BLaER1 (cell line): ENCODE measurements at regions not wholly inside any gene's neighbourhood (a gene's known extent, or its start where the extent isn't known, plus 50 kb on each side); places are given as distances from the start of the nearest gene placed in this dataset.

ENCODE experiments used
- H3K27ac ChIP-seq: shearing (Covaris generic); formaldehyde crosslinking; 2 replicates; pipeline ENCODE4 v1.8.1; 2022
- H3K27me3 ChIP-seq: shearing (Covaris generic); formaldehyde crosslinking; 2 replicates; pipeline ENCODE4 v1.8.1; 2022
- H3K36me3 ChIP-seq: shearing (Covaris generic); formaldehyde crosslinking; 2 replicates; pipeline ENCODE4 v1.8.1; 2022
- H3K4me1 ChIP-seq: shearing (Covaris generic); formaldehyde crosslinking; 2 replicates; pipeline ENCODE4 v1.8.1; 2022
- H3K4me2 ChIP-seq: shearing (Covaris generic); formaldehyde crosslinking; 2 replicates; pipeline ENCODE4 v1.8.1; 2022
- H3K4me3 ChIP-seq: shearing (Covaris generic); formaldehyde crosslinking; 2 replicates; pipeline ENCODE4 v1.8.1; 2022
- H3K9ac ChIP-seq: shearing (Covaris generic); formaldehyde crosslinking; 2 replicates; pipeline ENCODE4 v1.8.1; 2022
- H3K9me3 ChIP-seq: shearing (Covaris generic); formaldehyde crosslinking; 2 replicates; pipeline ENCODE4 v1.8.1; 2022
- H4K20me1 ChIP-seq: shearing (Covaris generic); formaldehyde crosslinking; 2 replicates; pipeline ENCODE4 v1.8.1; 2022
- Cebpa-rat ChIP-seq: shearing (Covaris generic); IDR thresholded peaks from 2 replicates; pipeline ENCODE4 v1.8.1; 2022

DNA sequence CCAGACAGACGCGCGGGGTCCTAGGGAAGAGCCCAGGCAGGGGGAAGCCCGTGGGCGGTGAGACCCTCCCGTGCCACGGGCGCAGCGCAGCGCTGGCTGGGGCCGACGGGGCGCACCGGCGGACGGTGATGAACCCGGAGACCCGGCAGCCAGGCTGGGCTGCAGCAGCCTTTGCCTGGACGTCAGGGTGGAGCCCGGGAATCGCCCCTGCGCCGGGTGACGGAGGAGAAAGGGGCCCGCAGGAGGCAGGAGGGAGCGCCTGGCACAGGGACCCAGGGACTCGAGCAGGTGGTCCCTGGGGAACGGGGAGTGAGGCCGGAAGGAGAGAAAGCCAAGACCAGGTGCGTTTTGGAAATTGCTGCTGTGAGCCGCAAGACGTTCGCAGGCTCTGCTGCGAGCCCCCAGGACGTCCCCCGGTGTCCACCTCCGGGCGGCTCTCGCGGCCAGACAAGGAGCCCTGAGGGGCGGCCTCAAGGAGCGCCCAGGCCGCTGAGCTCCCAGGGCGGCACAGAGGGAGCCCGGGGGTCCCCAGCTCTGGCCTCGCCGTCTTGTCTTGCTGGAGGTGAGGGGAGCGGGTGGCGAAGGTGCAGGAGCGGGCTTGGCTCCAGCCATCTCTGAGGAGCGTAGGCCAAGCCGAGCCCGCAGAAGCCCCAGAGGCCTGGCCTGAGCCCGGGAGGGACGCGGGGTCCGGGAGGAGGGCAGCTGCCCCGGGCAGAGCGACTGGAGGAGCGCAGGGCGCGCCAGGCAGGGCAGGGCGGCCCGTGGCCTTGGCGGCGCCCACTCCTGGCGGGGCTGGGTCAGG, 191.2 kb upstream of the PDE10A start:
- Histone ChIP-seq H3K9me3 (no peaks in the 10 kb centered on the region), H4K20me1 (no peaks in the 10 kb centered on the region), H3K27ac (no peak overlapping the region), H3K36me3 (no peaks in the 10 kb centered on the region), H3K4me3 (no peak overlapping the region), H3K9ac (no peak overlapping the region), H3K4me2 (no peak overlapping the region), H3K27me3 (no peaks in the 10 kb centered on the region), H3K4me1 (no peaks in the 10 kb centered on the region)
- no peak for TF ChIP-seq Cebpa-rat

DNA sequence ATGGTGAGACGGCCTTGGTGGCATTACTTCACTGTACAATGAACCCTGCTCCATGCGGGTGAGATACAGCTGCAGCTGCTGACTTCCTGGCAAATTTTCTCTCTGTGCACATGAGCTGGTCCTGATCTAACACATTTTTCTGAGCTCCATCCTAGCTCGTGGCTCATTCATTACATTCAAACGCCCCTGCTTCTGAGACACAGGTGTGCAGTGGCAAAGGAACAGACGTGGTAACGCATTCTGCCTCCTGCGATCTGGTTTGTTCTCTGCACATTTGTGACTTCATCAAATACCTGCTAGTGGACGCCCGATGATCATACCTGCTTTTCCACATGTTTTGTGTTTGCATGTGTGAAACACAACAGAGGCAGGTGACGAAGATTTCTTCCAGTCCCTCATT, 189.6 kb upstream of the PDE10A start:
- H3K4me1 ChIP-seq: no peaks in the 10 kb centered on the region
- H3K27ac ChIP-seq: no peak overlapping the region
- H3K36me3 ChIP-seq: no peaks in the 10 kb centered on the region
- no peak overlapping the region for H3K9ac ChIP-seq
- H3K27me3 ChIP-seq: peaks cover 9% of the 10 kb centered on the region; the same call in 1 of the 2 replicates
- H4K20me1 ChIP-seq: no peaks in the 10 kb centered on the region
- no peak overlapping the region for H3K4me3 ChIP-seq
- H3K4me2 ChIP-seq: no peak overlapping the region
- H3K9me3 ChIP-seq: no peaks in the 10 kb centered on the region
- no peak for TF ChIP-seq Cebpa-rat

DNA sequence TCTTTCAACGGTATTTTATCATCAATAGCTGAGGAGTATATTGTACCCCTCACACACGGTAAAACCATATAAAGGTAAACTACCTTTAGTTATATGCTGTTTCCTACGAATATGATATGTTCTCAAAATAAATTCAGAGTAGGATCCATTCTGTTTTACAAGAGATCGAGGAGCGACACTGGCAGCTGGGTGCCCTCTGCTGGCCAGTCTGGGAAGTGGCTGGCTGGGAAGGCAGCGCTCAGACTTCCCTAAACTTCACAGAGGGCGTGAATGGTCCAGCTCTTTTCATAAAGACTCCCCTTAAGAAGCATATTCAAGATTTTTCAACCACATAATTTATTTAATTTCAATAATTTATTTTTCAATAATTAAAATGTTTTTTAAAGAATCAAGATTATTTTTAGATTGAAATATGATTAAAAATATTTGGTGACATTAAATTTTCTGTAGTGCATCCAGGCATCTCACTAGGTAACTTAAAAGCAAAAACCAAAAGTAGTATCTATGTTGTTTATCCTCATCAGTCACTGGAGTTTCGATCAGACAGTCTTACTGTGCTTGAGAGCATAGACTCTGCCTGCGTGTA, 187.5 kb upstream of the PDE10A start:
- no peak overlapping the region for H3K4me3 ChIP-seq
- no peaks in the 10 kb centered on the region for H3K36me3 ChIP-seq
- H3K4me1 ChIP-seq: peaks cover 8% of the 10 kb centered on the region; the same call in 1 of the 2 replicates
- no peak overlapping the region for H3K4me2 ChIP-seq
- no peaks in the 10 kb centered on the region for H4K20me1 ChIP-seq
- no peaks in the 10 kb centered on the region for H3K9me3 ChIP-seq
- H3K9ac ChIP-seq: no peak overlapping the region
- H3K27me3 ChIP-seq: peaks cover 31% of the 10 kb centered on the region
- H3K27ac ChIP-seq: no peak overlapping the region
- TF ChIP-seq Cebpa-rat: no peak

DNA sequence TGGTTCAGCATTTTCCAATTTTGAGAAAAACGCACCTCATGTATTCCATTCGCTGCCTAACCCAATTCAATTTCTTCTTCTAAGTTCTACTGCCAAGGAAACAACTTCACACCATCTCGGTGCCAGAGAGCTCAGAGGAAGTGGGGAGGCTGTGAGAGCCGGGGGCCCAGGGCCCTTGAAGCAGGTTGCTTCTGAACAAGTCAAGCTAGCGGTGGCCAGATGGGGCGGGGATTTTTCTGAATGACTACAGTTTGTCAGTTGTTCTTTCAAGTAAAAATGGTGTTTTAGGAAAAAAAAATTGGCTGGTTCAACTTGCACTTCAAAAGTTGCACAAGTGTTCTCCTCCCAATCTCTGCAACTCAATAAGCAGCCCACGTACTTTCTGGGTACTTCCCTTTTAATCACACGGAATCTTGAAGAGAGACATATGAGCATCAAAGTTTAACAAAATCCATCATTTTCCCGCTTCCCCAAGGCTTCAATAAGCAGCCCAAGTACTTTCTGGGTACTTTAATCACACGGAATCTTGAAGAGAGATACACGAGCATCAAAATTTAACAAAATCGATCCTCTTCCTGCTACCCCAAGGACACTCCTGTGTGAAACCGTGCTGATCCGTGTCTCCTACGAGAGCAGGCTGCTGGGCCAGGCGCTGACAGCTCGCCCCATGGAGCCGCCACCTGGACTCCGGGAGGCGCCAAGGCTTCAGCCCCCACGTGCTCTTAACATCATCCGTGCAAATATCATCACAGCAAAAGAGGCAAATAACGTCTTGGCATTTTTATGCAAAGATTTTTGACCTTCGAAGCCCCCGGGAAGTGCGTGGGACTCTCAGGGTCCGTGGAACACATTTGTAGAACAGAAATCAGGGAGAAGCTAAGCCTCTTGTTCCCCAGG, 186.7 kb upstream of the PDE10A start:
- Histone ChIP-seq H4K20me1 (no peaks in the 10 kb centered on the region), H3K36me3 (no peaks in the 10 kb centered on the region), H3K27ac (no peak overlapping the region), H3K27me3 (peaks cover 38% of the 10 kb centered on the region), H3K4me3 (no peak overlapping the region), H3K4me2 (no peak overlapping the region), H3K4me1 (peaks cover 8% of the 10 kb centered on the region; the same call in 1 of the 2 replicates), H3K9me3 (no peaks in the 10 kb centered on the region), H3K9ac (no peak overlapping the region)
- no peak for TF ChIP-seq Cebpa-rat

DNA sequence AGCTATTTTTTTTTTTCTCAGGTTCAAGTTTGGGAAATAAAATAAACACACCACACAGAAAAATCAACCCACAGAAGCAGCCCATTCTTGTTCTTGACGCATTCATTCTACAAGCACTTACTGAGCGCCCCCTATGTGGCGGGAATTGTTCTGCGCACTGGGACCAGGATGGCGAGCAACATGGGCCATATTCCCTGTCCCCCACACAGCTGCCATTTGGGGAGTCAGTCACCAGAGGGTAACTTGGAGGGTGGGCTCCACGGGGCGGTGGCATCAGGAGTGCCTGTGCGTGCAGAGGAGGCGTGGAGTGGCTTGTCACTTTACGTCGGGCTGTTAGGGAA, 185.0 kb upstream of the PDE10A start:
- peaks cover 49% of the 10 kb centered on the region for H3K27me3 ChIP-seq
- H3K4me2 ChIP-seq: no peak overlapping the region
- H3K27ac ChIP-seq: no peak overlapping the region
- H4K20me1 ChIP-seq: no peaks in the 10 kb centered on the region
- no peak for TF ChIP-seq Cebpa-rat
- no peak overlapping the region for H3K4me3 ChIP-seq
- no peaks in the 10 kb centered on the region for H3K36me3 ChIP-seq
- H3K9me3 ChIP-seq: no peaks in the 10 kb centered on the region
- peaks cover 8% of the 10 kb centered on the region; the same call in 1 of the 2 replicates for H3K4me1 ChIP-seq
- H3K9ac ChIP-seq: no peak overlapping the region

DNA sequence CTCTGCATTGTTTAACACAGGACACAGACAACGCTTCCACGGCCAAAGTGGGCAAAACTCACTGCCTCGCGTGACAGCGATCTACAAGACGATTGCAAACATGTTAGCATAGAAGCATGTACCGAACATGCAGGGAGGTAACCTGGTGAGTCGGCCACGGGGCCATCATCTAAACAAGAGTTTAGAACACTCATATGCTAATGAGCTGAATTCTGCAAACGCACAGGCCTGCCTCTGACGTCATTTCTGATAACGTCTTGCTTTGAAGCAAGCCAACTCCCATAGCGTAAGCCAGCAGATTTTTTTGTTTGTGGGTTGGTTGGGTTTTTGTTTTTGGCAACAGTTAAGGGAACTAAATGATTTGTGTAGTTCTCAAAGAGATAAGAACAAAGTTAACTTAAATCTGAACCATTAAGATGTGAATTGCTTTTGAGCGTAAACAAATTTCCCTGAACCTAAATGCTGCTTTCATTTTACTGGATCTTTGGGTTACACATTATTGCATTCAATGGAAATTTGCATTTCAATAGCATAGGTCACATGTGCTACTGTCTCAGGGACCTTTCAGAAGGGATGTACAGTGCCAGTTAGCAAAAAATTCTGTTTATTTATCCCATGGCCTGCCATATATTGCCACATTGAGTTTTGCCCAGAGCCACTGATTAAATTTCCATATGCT, 184.5 kb upstream of the PDE10A start:
- Histone ChIP-seq H3K36me3 (no peaks in the 10 kb centered on the region), H3K4me1 (peaks cover 8% of the 10 kb centered on the region; the same call in 1 of the 2 replicates), H3K9me3 (no peaks in the 10 kb centered on the region), H3K4me3 (no peak overlapping the region), H3K4me2 (no peak overlapping the region), H3K27ac (no peak overlapping the region), H3K27me3 (peaks cover 49% of the 10 kb centered on the region), H4K20me1 (no peaks in the 10 kb centered on the region), H3K9ac (no peak overlapping the region)
- TF ChIP-seq Cebpa-rat: no peak

DNA sequence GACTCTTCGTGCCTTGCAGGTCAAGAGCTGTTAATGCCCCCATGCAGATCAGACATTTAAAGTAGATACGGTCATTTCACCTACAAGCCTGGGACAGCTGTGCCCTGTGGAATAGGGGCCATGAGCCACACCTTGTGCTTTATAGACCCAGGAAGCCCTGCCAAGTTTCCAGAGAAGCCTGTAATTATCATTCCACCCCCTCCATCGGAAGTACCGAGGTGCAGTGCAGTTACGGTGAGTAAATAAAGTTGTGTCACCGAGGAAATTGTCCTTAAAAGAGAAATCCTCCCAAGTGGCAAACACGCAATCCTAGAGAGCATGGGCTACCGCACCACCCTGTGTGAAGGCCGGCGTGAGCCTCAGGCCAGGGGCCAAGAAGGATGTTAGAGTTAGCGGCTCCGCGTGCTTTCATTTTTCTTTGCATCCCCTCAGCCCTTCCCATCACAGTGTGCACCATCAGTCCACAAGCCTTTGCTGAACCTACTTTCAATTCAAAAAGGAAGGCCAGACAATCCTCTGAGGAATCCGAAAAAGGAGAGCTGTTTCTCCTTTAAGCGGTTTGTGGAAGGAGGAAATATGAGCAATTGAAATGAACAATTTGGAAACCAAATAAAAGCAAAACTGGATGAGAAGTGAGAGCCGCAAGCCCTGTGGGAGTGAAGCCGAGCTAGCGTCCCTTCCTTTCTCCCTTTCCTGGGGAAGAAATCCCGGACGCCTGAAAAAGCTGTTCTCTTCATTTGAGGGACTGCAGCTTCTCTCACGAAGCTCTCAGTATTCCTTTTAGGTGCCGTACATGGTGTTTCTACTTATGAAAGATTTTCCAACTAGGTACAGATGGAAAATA, 183.3 kb upstream of the PDE10A start:
- Histone ChIP-seq H3K4me2 (peak overlapping the region; percentile 9; the same call in 1 of the 2 replicates), H3K27me3 (peaks cover 49% of the 10 kb centered on the region), H3K9me3 (no peaks in the 10 kb centered on the region), H3K4me3 (no peak overlapping the region), H3K27ac (no peak overlapping the region), H3K9ac (no peak overlapping the region), H3K36me3 (no peaks in the 10 kb centered on the region), H3K4me1 (peaks cover 8% of the 10 kb centered on the region; the same call in 1 of the 2 replicates), H4K20me1 (no peaks in the 10 kb centered on the region)
- TF ChIP-seq Cebpa-rat: no peak

DNA sequence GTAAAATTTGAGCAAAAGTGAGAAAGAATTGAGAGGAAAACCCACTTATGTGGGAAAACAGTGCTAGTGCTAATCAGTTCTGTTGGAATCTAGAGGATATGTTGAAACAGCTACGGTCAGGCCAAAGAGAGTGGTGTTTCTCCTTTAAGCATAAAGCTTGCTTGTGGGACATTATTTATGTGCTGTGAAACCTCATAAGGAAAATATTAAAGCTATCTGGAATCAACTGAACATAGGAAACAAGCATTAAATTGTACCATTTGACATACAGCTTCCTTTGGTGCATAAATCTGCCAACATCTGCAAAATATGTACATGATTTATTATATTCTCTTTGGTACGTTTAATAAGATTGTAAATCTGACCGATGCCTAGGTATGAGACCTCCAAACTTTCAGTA, 182.5 kb upstream of the PDE10A start:
- H3K36me3 ChIP-seq: no peaks in the 10 kb centered on the region
- peaks cover 49% of the 10 kb centered on the region for H3K27me3 ChIP-seq
- no peak overlapping the region for H3K9ac ChIP-seq
- TF ChIP-seq Cebpa-rat: no peak
- peaks cover 8% of the 10 kb centered on the region; the same call in 1 of the 2 replicates for H3K4me1 ChIP-seq
- H3K9me3 ChIP-seq: no peaks in the 10 kb centered on the region
- H3K27ac ChIP-seq: no peak overlapping the region
- H3K4me3 ChIP-seq: no peak overlapping the region
- no peaks in the 10 kb centered on the region for H4K20me1 ChIP-seq
- no peak overlapping the region for H3K4me2 ChIP-seq

DNA sequence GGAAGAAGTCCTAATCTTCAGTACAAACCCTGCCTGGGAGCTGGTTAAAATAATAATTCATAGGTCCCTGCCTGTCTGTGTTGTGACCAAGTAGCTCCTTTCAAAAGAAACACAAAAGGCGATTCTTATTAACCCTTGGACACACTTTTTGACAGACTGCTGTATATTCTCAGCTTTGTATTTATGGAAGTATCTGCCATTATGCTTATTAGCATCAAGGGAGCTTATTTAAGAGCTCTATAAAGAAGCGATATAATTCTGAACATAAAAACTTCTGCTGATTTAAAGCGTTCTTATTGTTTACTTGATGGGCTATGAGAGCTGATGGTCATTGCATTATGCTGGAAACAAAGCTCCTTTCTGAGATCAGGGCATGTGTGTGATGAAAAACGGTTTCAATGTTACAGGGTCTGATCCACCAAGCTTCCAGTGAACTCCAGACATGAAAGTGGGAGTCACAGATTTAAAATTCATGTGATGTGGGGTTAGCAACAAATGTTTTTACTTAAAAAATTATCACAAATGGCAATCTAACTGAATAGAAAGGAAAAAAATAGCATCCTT, 181.8 kb upstream of the PDE10A start:
- Histone ChIP-seq H4K20me1 (no peaks in the 10 kb centered on the region), H3K4me3 (no peak overlapping the region), H3K9me3 (no peaks in the 10 kb centered on the region), H3K4me2 (no peak overlapping the region), H3K4me1 (peaks cover 8% of the 10 kb centered on the region; the same call in 1 of the 2 replicates), H3K9ac (no peak overlapping the region), H3K27ac (no peak overlapping the region), H3K36me3 (no peaks in the 10 kb centered on the region), H3K27me3 (peaks cover 49% of the 10 kb centered on the region)
- TF ChIP-seq Cebpa-rat: no peak
